IMR-90 (cell line): ENCODE measurements at regions not wholly inside any gene's neighbourhood (a gene's known extent, or its start where the extent isn't known, plus 50 kb on each side); places are given as distances from the start of the nearest gene placed in this dataset.

Source experiments
- ATAC-seq: fragments of 200-7000 bp; cut with Tn5 transposase; 2 replicates; pipeline ENCODE4 v1.9.1; 2020; ENCODE audit warnings: low read depth, mild to moderate bottlenecking, moderate library complexity
- BruUV-seq: library from RNA; stranded (reverse); fragments of 400-500 nt; replicated peaks from 2 replicates; lab custom pipeline; 2021; lab: Mats Ljungman, UMichigan
- CTCF ChIA-PET: fragments of 300-600 bp; formaldehyde crosslinking; extraction: SDS; loops from one replicate; lab custom pipeline; 2021; ENCODE audit warnings: antibody characterized with exemption; lab: Yijun Ruan, JAX
- POLR2A ChIA-PET: fragments of 300-600 bp; sonication (Branson Sonifier 250); formaldehyde crosslinking; loops from one replicate; lab custom pipeline; 2022; ENCODE audit warnings: antibody characterized with exemption; ENCODE audit not compliant: unreplicated experiment; lab: Charles Lee
- DNase-seq: peaks from one replicate; pipeline ENCODE4 v3.0.0; 2013
- H2AFZ ChIP-seq: replicated peaks from 2 replicates; pipeline ENCODE3; 2013; ENCODE audit warnings: low read length, mild to moderate bottlenecking; ENCODE audit not compliant: poor library complexity
- H2AK5ac ChIP-seq: 2 replicates; pipeline ENCODE4 v1.6.1; 2013; ENCODE audit warnings: low read depth, low read length, inconsistent platforms
- H2AK9ac ChIP-seq: replicated peaks from 2 replicates; pipeline ENCODE3; 2013; ENCODE audit warnings: mild to moderate bottlenecking, low read depth, low read length, moderate library complexity; ENCODE audit not compliant: poor library complexity
- H2BK120ac ChIP-seq: 2 replicates; pipeline ENCODE4 v1.6.1; 2013; ENCODE audit warnings: low read depth, low read length, inconsistent platforms
- H2BK15ac ChIP-seq: 3 replicates; pipeline ENCODE4 v1.6.1; 2013; ENCODE audit warnings: low read depth, low read length, inconsistent platforms
- H2BK20ac ChIP-seq: 2 replicates; pipeline ENCODE4 v1.6.1; 2013; ENCODE audit warnings: low read depth, mild to moderate bottlenecking, inconsistent platforms, low read length, moderate library complexity
- H2BK5ac ChIP-seq: 2 replicates; pipeline ENCODE4 v1.6.1; 2013; ENCODE audit warnings: mild to moderate bottlenecking, low read depth, low read length, inconsistent platforms; ENCODE audit not compliant: poor library complexity, severe bottlenecking
- H3K14ac ChIP-seq: replicated peaks from 2 replicates; pipeline ENCODE4 v1.6.1; 2013; ENCODE audit warnings: low read depth, low read length, inconsistent platforms
- H3K18ac ChIP-seq: 2 replicates; pipeline ENCODE4 v1.6.1; 2013; ENCODE audit warnings: low read depth, low read length, control low read depth
- H3K23ac ChIP-seq: 2 replicates; pipeline ENCODE4 v1.6.1; 2013; ENCODE audit warnings: low read depth, low read length, inconsistent platforms
- H3K27ac ChIP-seq: 2 replicates; pipeline ENCODE4 v1.5.1; 2013; ENCODE audit warnings: mild to moderate bottlenecking, control low read depth, low read length; ENCODE audit not compliant: insufficient read depth
- H3K27me3 ChIP-seq: 2 replicates; pipeline ENCODE4 v1.6.1; 2013; ENCODE audit warnings: low read length; ENCODE audit not compliant: control insufficient read depth, insufficient read depth
- H3K36me3 ChIP-seq: 2 replicates; pipeline ENCODE4 v1.6.1; 2013; ENCODE audit warnings: low read length, mixed read lengths; ENCODE audit not compliant: control insufficient read depth, insufficient read depth
- H3K4ac ChIP-seq: 2 replicates; pipeline ENCODE4 v1.6.1; 2013; ENCODE audit warnings: low read depth, low read length, inconsistent platforms
- H3K4me1 ChIP-seq: 2 replicates; pipeline ENCODE4 v1.6.1; 2013; ENCODE audit warnings: low read length, mixed read lengths; ENCODE audit not compliant: control insufficient read depth, insufficient read depth
- H3K4me2 ChIP-seq: 2 replicates; pipeline ENCODE4 v1.6.1; 2013; ENCODE audit warnings: low read depth, mild to moderate bottlenecking, control low read depth, low read length, moderate library complexity
- H3K4me3 ChIP-seq: 2 replicates; pipeline ENCODE4 v1.5.1; 2013; ENCODE audit warnings: low read depth, mild to moderate bottlenecking, control low read depth, low read length, moderate library complexity; ENCODE audit not compliant: insufficient read depth
- H3K56ac ChIP-seq: 2 replicates; pipeline ENCODE4 v1.6.1; 2013; ENCODE audit warnings: low read length, inconsistent platforms; ENCODE audit not compliant: insufficient read depth; ENCODE audit errors: extremely low read depth
- H3K79me1 ChIP-seq, 2 experiments: 2 replicates each; pipeline ENCODE4 v1.6.1; 2013; ENCODE audit warnings: low read length in 2 of 2, inconsistent platforms in 1 of 2, low read depth in 1 of 2
- H3K9ac ChIP-seq: 2 replicates; pipeline ENCODE4 v1.6.1; 2013; ENCODE audit warnings: low read depth, low read length, control low read depth
- H3K9me1 ChIP-seq: 2 replicates; pipeline ENCODE4 v1.6.1; 2013; ENCODE audit warnings: low read length, inconsistent platforms; ENCODE audit not compliant: insufficient read depth
- H3K9me3 ChIP-seq: 2 replicates; pipeline ENCODE4 v1.6.1; 2013; ENCODE audit warnings: low read length; ENCODE audit not compliant: control insufficient read depth, insufficient read depth
- H4K20me1 ChIP-seq: 2 replicates; pipeline ENCODE4 v1.6.1; 2013; ENCODE audit warnings: low read length, inconsistent platforms; ENCODE audit not compliant: insufficient read depth
- H4K5ac ChIP-seq: 2 replicates; pipeline ENCODE4 v1.6.1; 2013; ENCODE audit warnings: mild to moderate bottlenecking, low read depth, low read length, control low read depth
- H4K8ac ChIP-seq, 2 experiments: 2 replicates each; pipeline ENCODE4 v1.6.1; 2013; ENCODE audit warnings: low read depth in 2 of 2, low read length in 2 of 2, control low read depth in 1 of 2, inconsistent platforms in 1 of 2
- H4K91ac ChIP-seq: 2 replicates; pipeline ENCODE4 v1.6.1; 2013; ENCODE audit warnings: low read depth, low read length, inconsistent platforms; ENCODE audit not compliant: insufficient read depth
- CHD1 ChIP-seq: IDR thresholded peaks from 2 replicates; pipeline ENCODE4 v1.6.1; 2012; ENCODE audit warnings: low read depth, low read length, improper control_type of control experiment
- CTCF ChIP-seq: conservative IDR thresholded peaks from 2 replicates; pipeline ENCODE4 v1.5.1; 2012; ENCODE audit warnings: mild to moderate bottlenecking, low read depth, low read length, improper control_type of control experiment
- FOS ChIP-seq: fragments of 150-350 bp; IDR thresholded peaks from 2 replicates; pipeline ENCODE4 v1.6.1; 2016; ENCODE audit warnings: low read depth, low read length
- POLR2A ChIP-seq: IDR thresholded peaks from 2 replicates; pipeline ENCODE4 v1.6.1; 2012; ENCODE audit warnings: mild to moderate bottlenecking, low read depth, low read length
- RAD21 ChIP-seq: IDR thresholded peaks from 2 replicates; pipeline ENCODE4 v1.6.1; 2012; ENCODE audit warnings: low read length, improper control_type of control experiment
- RCOR1 ChIP-seq: IDR thresholded peaks from 2 replicates; pipeline ENCODE4 v1.6.1; 2012; ENCODE audit warnings: mild to moderate bottlenecking, low read length, improper control_type of control experiment; ENCODE audit not compliant: insufficient replicate concordance
- RFX5 ChIP-seq: IDR thresholded peaks from 2 replicates; pipeline ENCODE4 v1.8.0; 2012; ENCODE audit warnings: low read depth, mild to moderate bottlenecking, low read length, moderate library complexity
- WGBS, 2 experiments: methylation state at CpG; one replicate each; pipeline versions ENCODE4 v1.1.5 to v1.1.7; 2013; ENCODE audit warnings: missing lambda C conversion rate in 2 of 2; ENCODE audit not compliant: insufficient read length in 1 of 2; ENCODE audit errors: extremely low coverage in 2 of 2; 5-methylcytosine and 5-hydroxymethylcytosine counted together
- dilution Hi-C: fragments of 300-500 bp; cut with HindIII; formaldehyde crosslinking; loops from one replicate; pipeline ENCODE4 v1.14.3; 2018; ENCODE audit warnings: low sequenced_read_pairs; ENCODE audit not compliant: unreplicated experiment
- in situ Hi-C: fragments of 300-500 bp; cut with MboI; formaldehyde crosslinking; loops from 3 replicates; pipeline ENCODE4 v1.14.3; 2019; ENCODE audit warnings: low sequenced_read_pairs, inconsistent platforms, mixed read lengths
- intact Hi-C: fragments of 100-400 bp; cut with micrococcal nuclease; formaldehyde crosslinking; loops from 2 replicates; pipeline ENCODE4 v1.10.0; 2022
- TF ChIP-seq, protein P1 (sequence below): fragments of 150-350 bp; IDR thresholded peaks from 2 replicates; pipeline ENCODE4 v1.6.1; 2016; ENCODE audit warnings: low read depth, mild to moderate bottlenecking, low read length, moderate library complexity, borderline replicate concordance

- CTCF ChIA-PET, result no interaction called here
- WGBS, 2 experiments, result 20% methylated on average over 1 of the region's 3 CpGs; no CpG with 5 or more reads in 1 of the 2 experiments
- H4K5ac ChIP-seq, result no peak overlapping the region
- H3K79me1 ChIP-seq, result no peaks in the 10 kb centered on the region
- H3K36me3 ChIP-seq, result no peaks in the 10 kb centered on the region
- no peak overlapping the region for H2BK5ac ChIP-seq
- DNase-seq (no peak), ATAC-seq (no peak)
- H3K9ac ChIP-seq, result no peak overlapping the region
- H3K23ac ChIP-seq, result no peak overlapping the region
- no peak overlapping the region for H4K8ac ChIP-seq
- peaks cover 73% of the 10 kb centered on the region for H3K27me3 ChIP-seq
- no peak overlapping the region for H3K56ac ChIP-seq
- no peak overlapping the region for H3K4me3 ChIP-seq
- H2BK15ac ChIP-seq, result no peak overlapping the region
- BruUV-seq, result no TSS peak
- H2AK5ac ChIP-seq, result no peak overlapping the region
- no peak for TF ChIP-seq RFX5
- TF ChIP-seq POLR2A, result no peak
- no peak for TF ChIP-seq FOS
- no peak for TF ChIP-seq CHD1
- no peak for TF ChIP-seq CTCF
- TF ChIP-seq, protein P1, sequence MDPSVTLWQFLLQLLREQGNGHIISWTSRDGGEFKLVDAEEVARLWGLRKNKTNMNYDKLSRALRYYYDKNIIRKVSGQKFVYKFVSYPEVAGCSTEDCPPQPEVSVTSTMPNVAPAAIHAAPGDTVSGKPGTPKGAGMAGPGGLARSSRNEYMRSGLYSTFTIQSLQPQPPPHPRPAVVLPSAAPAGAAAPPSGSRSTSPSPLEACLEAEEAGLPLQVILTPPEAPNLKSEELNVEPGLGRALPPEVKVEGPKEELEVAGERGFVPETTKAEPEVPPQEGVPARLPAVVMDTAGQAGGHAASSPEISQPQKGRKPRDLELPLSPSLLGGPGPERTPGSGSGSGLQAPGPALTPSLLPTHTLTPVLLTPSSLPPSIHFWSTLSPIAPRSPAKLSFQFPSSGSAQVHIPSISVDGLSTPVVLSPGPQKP, result no peak
- TF ChIP-seq RCOR1, result no peak
- TF ChIP-seq RAD21, result no peak
- no peak overlapping the region for H3K4me2 ChIP-seq
- no peaks in the 10 kb centered on the region for H3K9me1 ChIP-seq
- H3K4me1 ChIP-seq, result no peaks in the 10 kb centered on the region
- H4K20me1 ChIP-seq, result no peaks in the 10 kb centered on the region
- H4K91ac ChIP-seq, result no peak overlapping the region
- H3K27ac ChIP-seq, result no peak overlapping the region
- in situ Hi-C loops (no loop called here), dilution Hi-C loops (no loop called here), intact Hi-C loops (no loop called here)
- POLR2A ChIA-PET, result no interaction called here
- no peak overlapping the region for H2AFZ ChIP-seq
- no peak overlapping the region for H2BK20ac ChIP-seq
- H3K9me3 ChIP-seq, result no peaks in the 10 kb centered on the region
- H3K14ac ChIP-seq, result no peak overlapping the region
- no peak overlapping the region for H3K18ac ChIP-seq
- H2AK9ac ChIP-seq, result no peak overlapping the region
- H3K4ac ChIP-seq, result no peak overlapping the region
- H2BK120ac ChIP-seq, result no peak overlapping the region
Observed at GRCh38 chr5:141787376-141787775, 90.8 kb downstream of the PCDH1 start.
